ENCODE measurements at regions not wholly inside any gene's neighbourhood (a gene's known extent, or its start where the extent isn't known, plus 50 kb on each side); places are given as distances from the start of the nearest gene placed in this dataset.

DNA sequence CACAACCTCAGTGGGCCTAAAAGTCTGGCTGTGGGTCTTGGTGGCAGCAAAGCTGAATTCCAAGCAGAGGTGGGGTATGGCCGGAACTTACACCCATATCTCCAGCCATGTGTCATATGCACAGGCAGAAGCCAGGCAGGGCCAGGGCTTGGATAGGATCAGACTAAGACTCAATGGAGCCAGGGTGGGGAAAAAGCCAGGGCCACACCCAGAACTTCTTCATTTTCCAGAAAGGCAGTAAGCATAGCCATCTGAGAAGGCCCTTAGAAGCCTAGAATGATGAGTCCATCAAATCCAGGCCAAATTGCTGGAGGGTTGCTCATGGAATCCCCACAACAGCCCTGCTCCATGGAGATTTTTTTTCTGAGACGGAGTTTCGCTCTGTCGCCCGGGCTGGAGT, 116.2 kb upstream of the SRSF6 start:
- TF ChIP-seq FOXK2 (IDR thresholded peaks at IDR 0.05): no peak
- no peak for TF ChIP-seq ARNT (IDR thresholded peaks at IDR 0.05)
- no peak for TF ChIP-seq SUZ12 (IDR thresholded peaks at IDR 0.05)
- TF ChIP-seq CTBP1 (IDR thresholded peaks at IDR 0.05; ENCODE audit: borderline replicate concordance): no peak
- TF ChIP-seq FOXA1 (IDR thresholded peaks at IDR 0.05): no peak
- no peak for TF ChIP-seq BHLHE40 (IDR thresholded peaks at IDR 0.05; ENCODE audit: borderline replicate concordance)
- TF ChIP-seq FOXM1 (IDR thresholded peaks at IDR 0.05; ENCODE audit: borderline replicate concordance): no peak
- TF ChIP-seq ELF4 (IDR thresholded peaks at IDR 0.05): no peak
